Thoracic aorta (tissue), 2 donors: ENCODE measurements at regions not wholly inside any gene's neighbourhood (a gene's known extent, or its start where the extent isn't known, plus 50 kb on each side); places are given as distances from the start of the nearest gene placed in this dataset.

Experiments used
- ATAC-seq: fragments of 150-250 bp; one replicate; pipeline ENCODE4 v1.8.0; 2017; ENCODE audit warnings: low read depth; ENCODE audit not compliant: insufficient number of reproducible peaks, low FRiP score
- DNase-seq: peaks from one replicate; pipeline ENCODE4 v3.0.0-alpha.2; 2020; ENCODE audit warnings: low spot score
- H3K27ac ChIP-seq, 2 donors: fragments of 200-600 bp; sonication (generic); 1 replicate in 1 of 2; 2 replicates in 1 of 2; pipeline ENCODE4 v1.5.1; 2016; ENCODE audit warnings: mild to moderate bottlenecking in 2 of 2, moderate library complexity in 2 of 2
- H3K27me3 ChIP-seq: fragments of 200-600 bp; sonication (generic); replicated peaks from 2 replicates; pipeline ENCODE4 v1.6.0; 2016; ENCODE audit warnings: mild to moderate bottlenecking; ENCODE audit not compliant: insufficient read depth
- H3K36me3 ChIP-seq: fragments of 200-600 bp; sonication (generic); one replicate; pipeline ENCODE4 v1.5.1; 2016
- H3K4me1 ChIP-seq, 2 donors: fragments of 200-600 bp; sonication (generic); 1 replicate in 1 of 2; 2 replicates in 1 of 2; pipeline versions ENCODE4 v1.5.1 to v1.6.0; 2016; ENCODE audit warnings: low read depth in 2 of 2, mild to moderate bottlenecking in 1 of 2; ENCODE audit not compliant: control insufficient read depth in 1 of 2
- H3K4me3 ChIP-seq: fragments of 200-600 bp; sonication (generic); 2 replicates; pipeline ENCODE4 v1.5.1; 2016; ENCODE audit warnings: mild to moderate bottlenecking
- H3K9me3 ChIP-seq: fragments of 200-600 bp; sonication (generic); 2 replicates; pipeline ENCODE4 v1.5.1; 2016
- TF ChIP-seq, protein P1 (sequence below): fragments of 200-600 bp; sonication (generic); IDR thresholded peaks from one replicate; pipeline ENCODE4 v1.5.1; 2019; ENCODE audit warnings: antibody characterized with exemption

DNA sequence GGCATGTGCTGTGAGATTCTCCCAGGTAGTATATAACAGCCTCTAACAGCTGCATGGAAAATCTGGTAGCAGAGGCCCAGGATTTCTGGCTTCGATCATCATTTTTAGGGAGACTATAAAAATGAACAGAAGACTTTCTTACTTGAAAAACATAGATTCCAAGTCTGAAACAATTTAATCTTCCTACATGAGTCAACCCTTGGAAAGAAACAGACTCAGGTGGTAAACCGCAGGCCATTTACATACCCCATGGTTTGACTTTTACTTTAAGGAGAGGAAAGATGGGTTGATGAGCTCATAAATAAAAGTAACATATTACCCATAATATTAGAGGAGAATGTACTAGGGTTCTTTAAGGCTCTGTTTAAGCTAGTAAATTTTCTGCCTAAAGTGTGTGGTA, 121.6 kb downstream of the CYSLTR2 start:
- Histone ChIP-seq H3K4me3 (no peak overlapping the region), H3K9me3 (peaks cover 7% of the 10 kb centered on the region), H3K27ac (no peak overlapping the region), H3K4me1 (no peaks in the 10 kb centered on the region), H3K36me3 (no peaks in the 10 kb centered on the region), H3K27me3 (no peaks in the 10 kb centered on the region)
- ATAC-seq (no peak), DNase-seq (no peak)
- TF ChIP-seq, protein P1, sequence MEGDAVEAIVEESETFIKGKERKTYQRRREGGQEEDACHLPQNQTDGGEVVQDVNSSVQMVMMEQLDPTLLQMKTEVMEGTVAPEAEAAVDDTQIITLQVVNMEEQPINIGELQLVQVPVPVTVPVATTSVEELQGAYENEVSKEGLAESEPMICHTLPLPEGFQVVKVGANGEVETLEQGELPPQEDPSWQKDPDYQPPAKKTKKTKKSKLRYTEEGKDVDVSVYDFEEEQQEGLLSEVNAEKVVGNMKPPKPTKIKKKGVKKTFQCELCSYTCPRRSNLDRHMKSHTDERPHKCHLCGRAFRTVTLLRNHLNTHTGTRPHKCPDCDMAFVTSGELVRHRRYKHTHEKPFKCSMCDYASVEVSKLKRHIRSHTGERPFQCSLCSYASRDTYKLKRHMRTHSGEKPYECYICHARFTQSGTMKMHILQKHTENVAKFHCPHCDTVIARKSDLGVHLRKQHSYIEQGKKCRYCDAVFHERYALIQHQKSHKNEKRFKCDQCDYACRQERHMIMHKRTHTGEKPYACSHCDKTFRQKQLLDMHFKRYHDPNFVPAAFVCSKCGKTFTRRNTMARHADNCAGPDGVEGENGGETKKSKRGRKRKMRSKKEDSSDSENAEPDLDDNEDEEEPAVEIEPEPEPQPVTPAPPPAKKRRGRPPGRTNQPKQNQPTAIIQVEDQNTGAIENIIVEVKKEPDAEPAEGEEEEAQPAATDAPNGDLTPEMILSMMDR = no peak

DNA sequence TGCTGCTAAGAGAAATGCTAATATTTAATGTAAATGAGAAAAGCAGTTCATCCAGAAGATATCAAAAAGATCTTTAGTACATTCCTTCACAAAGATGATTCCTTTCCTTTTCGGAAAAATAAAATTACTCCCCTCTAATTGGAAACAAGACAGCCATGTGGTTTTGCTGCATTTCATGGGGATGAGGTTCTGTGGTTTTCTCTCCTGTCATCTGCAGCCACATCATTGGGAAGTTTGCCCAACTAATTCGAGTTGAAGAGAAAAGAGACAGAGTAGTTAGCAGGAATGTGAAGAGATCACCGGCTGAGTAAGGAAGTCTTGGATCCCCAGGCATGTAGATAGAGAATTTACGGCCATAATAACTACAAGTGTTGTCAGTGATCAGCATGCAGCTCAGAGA, 122.1 kb downstream of the CYSLTR2 start:
- H3K27ac ChIP-seq = no peak overlapping the region
- no peaks in the 10 kb centered on the region for H3K4me1 ChIP-seq
- ATAC-seq (no peak), DNase-seq (no peak)
- no peaks in the 10 kb centered on the region for H3K36me3 ChIP-seq
- TF ChIP-seq, protein P1 = no peak
- H3K4me3 ChIP-seq = no peak overlapping the region
- H3K27me3 ChIP-seq = no peaks in the 10 kb centered on the region
- H3K9me3 ChIP-seq = peaks cover 11% of the 10 kb centered on the region

DNA sequence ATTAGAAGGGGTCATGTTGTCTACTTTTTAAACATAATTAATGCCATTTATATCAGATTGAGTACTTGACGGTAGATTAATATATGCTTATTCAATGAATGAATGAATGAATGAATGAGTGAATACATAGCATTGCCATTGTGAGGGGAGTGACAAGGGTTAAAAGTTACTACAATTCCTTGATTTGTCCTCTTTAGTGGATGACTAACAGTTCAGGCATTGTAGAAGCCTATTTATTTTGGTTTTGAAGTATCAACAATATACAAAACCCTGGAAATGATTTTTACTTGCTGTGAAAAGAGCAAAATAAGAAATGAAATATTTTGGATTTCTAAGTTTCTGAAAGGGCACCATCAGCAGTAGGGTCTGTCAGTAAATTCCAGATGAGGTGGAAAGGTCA, 122.7 kb downstream of the CYSLTR2 start:
- no peaks in the 10 kb centered on the region for H3K27me3 ChIP-seq
- DNase-seq (no peak), ATAC-seq (no peak)
- H3K9me3 ChIP-seq = peaks cover 15% of the 10 kb centered on the region
- H3K4me3 ChIP-seq = no peak overlapping the region
- no peak overlapping the region for H3K27ac ChIP-seq
- H3K4me1 ChIP-seq = no peaks in the 10 kb centered on the region
- TF ChIP-seq, protein P1 = no peak
- H3K36me3 ChIP-seq = no peaks in the 10 kb centered on the region

DNA sequence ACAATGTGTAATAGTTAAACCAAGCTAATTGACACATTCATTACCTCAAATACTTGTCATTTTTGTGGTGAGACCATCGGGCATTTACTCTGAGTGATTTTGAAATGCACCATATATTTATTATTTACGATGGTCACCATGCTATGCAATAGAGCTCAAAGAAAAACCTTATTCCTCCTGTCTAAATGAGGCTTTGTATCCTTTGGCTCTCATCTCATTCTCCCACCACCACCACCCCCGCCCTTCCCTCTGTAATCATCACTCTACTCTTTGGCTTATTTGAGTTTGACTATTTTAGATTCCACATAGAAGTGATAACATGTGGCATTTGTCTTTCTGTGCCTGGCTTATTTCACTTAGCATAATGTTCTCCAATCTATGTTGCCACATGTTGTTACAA, 124.9 kb downstream of the CYSLTR2 start:
- DNase-seq = no peak
- Histone ChIP-seq H3K4me1 (peaks cover 0 to 3% of the 10 kb centered on the region in 2 donors), H3K9me3 (peaks cover 15% of the 10 kb centered on the region), H3K27ac (no peak overlapping the region), H3K36me3 (no peaks in the 10 kb centered on the region), H3K27me3 (no peaks in the 10 kb centered on the region), H3K4me3 (no peak overlapping the region)
- ATAC-seq = no peak
- TF ChIP-seq, protein P1 = no peak

DNA sequence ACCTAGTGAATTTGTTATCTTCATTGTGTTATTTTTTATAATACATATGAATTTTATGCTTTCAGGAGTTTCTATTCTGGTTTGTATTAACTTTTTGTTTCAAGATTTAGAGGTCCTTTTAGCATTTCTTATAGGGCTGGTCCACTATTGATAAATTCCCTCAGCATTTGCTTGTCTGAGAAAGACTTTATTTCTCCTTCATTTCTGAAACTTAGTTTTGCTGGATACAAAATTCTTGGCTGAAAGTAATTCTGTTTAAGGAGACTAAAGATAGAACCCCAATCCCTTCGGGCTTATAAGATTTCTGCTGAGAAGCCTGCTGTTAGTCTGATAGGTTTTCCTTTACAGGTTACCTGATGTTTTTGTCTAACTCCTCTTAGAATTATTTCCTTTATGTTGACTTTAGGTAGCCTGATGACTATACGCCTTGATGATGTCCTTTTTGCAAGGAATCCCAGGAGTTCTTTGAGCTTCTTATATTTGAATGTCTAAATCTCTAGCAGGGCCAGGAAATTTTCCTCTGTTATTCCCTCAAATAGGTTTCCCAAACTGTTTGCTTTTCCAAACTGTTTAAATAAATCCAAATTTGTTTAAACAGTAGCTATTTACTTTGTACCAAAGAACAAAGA, 127.1 kb downstream of the CYSLTR2 start:
- H3K4me3 ChIP-seq = no peak overlapping the region
- TF ChIP-seq, protein P1 = no peak
- ATAC-seq = no peak

More for the DNA sequence above, 127.1 kb downstream of the CYSLTR2 start:
- H3K9me3 ChIP-seq = peaks cover 15% of the 10 kb centered on the region
- H3K27ac ChIP-seq = no peak overlapping the region
- DNase-seq = no peak
- peaks cover 0 to 3% of the 10 kb centered on the region in 2 donors for H3K4me1 ChIP-seq
- no peaks in the 10 kb centered on the region for H3K27me3 ChIP-seq
- H3K36me3 ChIP-seq = no peaks in the 10 kb centered on the region
